ENCODE measurements at regions not wholly inside any gene's neighbourhood (a gene's known extent, or its start where the extent isn't known, plus 50 kb on each side); places are given as distances from the start of the nearest gene placed in this dataset.

DNA sequence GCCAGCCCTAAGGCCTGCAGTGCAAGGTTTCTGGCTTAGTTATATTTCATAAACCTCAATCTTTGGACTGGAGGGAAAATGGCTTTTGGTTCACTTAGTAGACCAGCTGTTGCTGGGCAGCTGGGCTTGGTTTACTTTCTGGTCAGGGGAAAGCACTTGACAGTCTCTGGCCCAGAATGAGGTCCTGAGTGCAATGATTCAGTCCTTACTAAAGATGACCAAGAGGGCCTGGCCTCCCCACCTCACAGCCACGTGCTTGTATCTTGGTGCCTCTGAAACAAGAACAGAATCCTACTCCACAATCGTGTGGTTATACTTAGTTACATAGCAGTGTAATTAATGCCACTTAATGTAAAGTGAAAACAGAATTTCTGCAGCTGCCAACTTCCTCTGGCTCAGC lies 325.5 kb upstream of the MEIS1 start:
- H3K4ac ChIP-seq (ENCODE audit: low read depth, low read length) = no peak overlapping the region
- H3K27ac ChIP-seq (ENCODE audit: insufficient read depth, low read length) = no peak overlapping the region
- H4K8ac ChIP-seq (ENCODE audit: low read depth in 2 of 2, low read length in 2 of 2) = no peak overlapping the region
- no peaks in the 10 kb centered on the region for H3K9me1 ChIP-seq (ENCODE audit: insufficient read depth, low read length)
- no peak overlapping the region for H4K5ac ChIP-seq (ENCODE audit: low read depth, low read length)
- no peaks in the 10 kb centered on the region for H3K79me1 ChIP-seq (ENCODE audit: low read depth in 1 of 2, low read length in 2 of 2)
- H2AK9ac ChIP-seq (replicated peaks; ENCODE audit: low read depth, low read length, poor library complexity) = no peak overlapping the region
- no CpG with 5 or more reads among the region's 2 CpGs for WGBS, 2 experiments (ENCODE audit: extremely low coverage in 2 of 2, insufficient read length in 1 of 2)
- in situ Hi-C loops (cut with MboI; ENCODE audit: low sequenced_read_pairs) (no loop called here), intact Hi-C loops (cut with micrococcal nuclease) (no loop called here), dilution Hi-C loops (cut with HindIII; ENCODE audit: low sequenced_read_pairs, unreplicated experiment) (no loop called here)
- no peak overlapping the region for H3K4me2 ChIP-seq (ENCODE audit: low read depth, low read length)
- DNase-seq (no peak), ATAC-seq (ENCODE audit: low read depth) (no peak)
- no peak overlapping the region for H3K56ac ChIP-seq (ENCODE audit: extremely low read depth, insufficient read depth, low read length)
- H2AFZ ChIP-seq (replicated peaks; ENCODE audit: low read length, poor library complexity) = no peak overlapping the region
- no TSS peak for BruUV-seq (replicated peaks)
- H3K9me3 ChIP-seq (ENCODE audit: control insufficient read depth, insufficient read depth, low read length) = no peaks in the 10 kb centered on the region
- no peak overlapping the region for H4K91ac ChIP-seq (ENCODE audit: insufficient read depth, low read depth, low read length)
- no peaks in the 10 kb centered on the region for H3K4me1 ChIP-seq (ENCODE audit: control insufficient read depth, insufficient read depth, low read length)
- no peak overlapping the region for H2BK5ac ChIP-seq (ENCODE audit: low read depth, low read length, poor library complexity, severe bottlenecking)
- H2BK120ac ChIP-seq (ENCODE audit: low read depth, low read length) = no peak overlapping the region
- H3K27me3 ChIP-seq (ENCODE audit: control insufficient read depth, insufficient read depth, low read length) = no peaks in the 10 kb centered on the region
- H3K9ac ChIP-seq (ENCODE audit: low read depth, low read length) = no peak overlapping the region
- TF ChIP-seq, protein P1, sequence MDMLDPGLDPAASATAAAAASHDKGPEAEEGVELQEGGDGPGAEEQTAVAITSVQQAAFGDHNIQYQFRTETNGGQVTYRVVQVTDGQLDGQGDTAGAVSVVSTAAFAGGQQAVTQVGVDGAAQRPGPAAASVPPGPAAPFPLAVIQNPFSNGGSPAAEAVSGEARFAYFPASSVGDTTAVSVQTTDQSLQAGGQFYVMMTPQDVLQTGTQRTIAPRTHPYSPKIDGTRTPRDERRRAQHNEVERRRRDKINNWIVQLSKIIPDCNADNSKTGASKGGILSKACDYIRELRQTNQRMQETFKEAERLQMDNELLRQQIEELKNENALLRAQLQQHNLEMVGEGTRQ (IDR thresholded peaks at IDR 0.05; ENCODE audit: low read depth, low read length) = no peak
- TF ChIP-seq, protein P2, sequence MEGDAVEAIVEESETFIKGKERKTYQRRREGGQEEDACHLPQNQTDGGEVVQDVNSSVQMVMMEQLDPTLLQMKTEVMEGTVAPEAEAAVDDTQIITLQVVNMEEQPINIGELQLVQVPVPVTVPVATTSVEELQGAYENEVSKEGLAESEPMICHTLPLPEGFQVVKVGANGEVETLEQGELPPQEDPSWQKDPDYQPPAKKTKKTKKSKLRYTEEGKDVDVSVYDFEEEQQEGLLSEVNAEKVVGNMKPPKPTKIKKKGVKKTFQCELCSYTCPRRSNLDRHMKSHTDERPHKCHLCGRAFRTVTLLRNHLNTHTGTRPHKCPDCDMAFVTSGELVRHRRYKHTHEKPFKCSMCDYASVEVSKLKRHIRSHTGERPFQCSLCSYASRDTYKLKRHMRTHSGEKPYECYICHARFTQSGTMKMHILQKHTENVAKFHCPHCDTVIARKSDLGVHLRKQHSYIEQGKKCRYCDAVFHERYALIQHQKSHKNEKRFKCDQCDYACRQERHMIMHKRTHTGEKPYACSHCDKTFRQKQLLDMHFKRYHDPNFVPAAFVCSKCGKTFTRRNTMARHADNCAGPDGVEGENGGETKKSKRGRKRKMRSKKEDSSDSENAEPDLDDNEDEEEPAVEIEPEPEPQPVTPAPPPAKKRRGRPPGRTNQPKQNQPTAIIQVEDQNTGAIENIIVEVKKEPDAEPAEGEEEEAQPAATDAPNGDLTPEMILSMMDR (conservative IDR thresholded peaks at IDR 0.05; ENCODE audit: low read depth, low read length) = no peak
- TF ChIP-seq SMC3 (IDR thresholded peaks at IDR 0.05; ENCODE audit: low read depth, low read length) (no peak), MXI1 (IDR thresholded peaks at IDR 0.05; ENCODE audit: borderline replicate concordance, low read depth, low read length) (no peak), CHD1 (IDR thresholded peaks at IDR 0.05; ENCODE audit: low read depth, low read length) (no peak), RFX5 (IDR thresholded peaks at IDR 0.05; ENCODE audit: low read depth, low read length) (no peak), RCOR1 (IDR thresholded peaks at IDR 0.05; ENCODE audit: insufficient replicate concordance, low read length) (no peak), CEBPB (IDR thresholded peaks at IDR 0.05; ENCODE audit: low read depth, low read length) (no peak), POLR2A (IDR thresholded peaks at IDR 0.05; ENCODE audit: low read depth, low read length) (no peak), FOS (IDR thresholded peaks at IDR 0.05; ENCODE audit: low read depth, low read length) (no peak), RAD21 (IDR thresholded peaks at IDR 0.05; ENCODE audit: low read length) (no peak), BHLHE40 (IDR thresholded peaks at IDR 0.05; ENCODE audit: low read depth, low read length) (no peak), MAZ (IDR thresholded peaks at IDR 0.05; ENCODE audit: borderline replicate concordance, low read depth, low read length) (no peak), MAFK (IDR thresholded peaks at IDR 0.05; ENCODE audit: low read depth, low read length) (no peak), NFE2L2 (IDR thresholded peaks at IDR 0.05; ENCODE audit: low read depth, low read length) (no peak)
- TF ChIP-seq, protein P3, sequence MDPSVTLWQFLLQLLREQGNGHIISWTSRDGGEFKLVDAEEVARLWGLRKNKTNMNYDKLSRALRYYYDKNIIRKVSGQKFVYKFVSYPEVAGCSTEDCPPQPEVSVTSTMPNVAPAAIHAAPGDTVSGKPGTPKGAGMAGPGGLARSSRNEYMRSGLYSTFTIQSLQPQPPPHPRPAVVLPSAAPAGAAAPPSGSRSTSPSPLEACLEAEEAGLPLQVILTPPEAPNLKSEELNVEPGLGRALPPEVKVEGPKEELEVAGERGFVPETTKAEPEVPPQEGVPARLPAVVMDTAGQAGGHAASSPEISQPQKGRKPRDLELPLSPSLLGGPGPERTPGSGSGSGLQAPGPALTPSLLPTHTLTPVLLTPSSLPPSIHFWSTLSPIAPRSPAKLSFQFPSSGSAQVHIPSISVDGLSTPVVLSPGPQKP (IDR thresholded peaks at IDR 0.05; ENCODE audit: borderline replicate concordance, low read depth, low read length) = no peak
- no peak overlapping the region for H2BK20ac ChIP-seq (ENCODE audit: low read depth, low read length)
- H2AK5ac ChIP-seq (ENCODE audit: low read depth, low read length) = no peak overlapping the region
- no peak overlapping the region for H3K14ac ChIP-seq (replicated peaks; ENCODE audit: low read depth, low read length)
- no peak overlapping the region for H3K18ac ChIP-seq (ENCODE audit: low read depth, low read length)
- CTCF ChIA-PET = no interaction called here
- no peaks in the 10 kb centered on the region for H4K20me1 ChIP-seq (ENCODE audit: insufficient read depth, low read length)
- H3K23ac ChIP-seq (ENCODE audit: low read depth, low read length) = no peak overlapping the region
- POLR2A ChIA-PET (ENCODE audit: unreplicated experiment) = no interaction called here
- no peak overlapping the region for H2BK15ac ChIP-seq (ENCODE audit: low read depth, low read length)
- no peaks in the 10 kb centered on the region for H3K36me3 ChIP-seq (ENCODE audit: control insufficient read depth, insufficient read depth, low read length)
- no peak overlapping the region for H3K4me3 ChIP-seq (ENCODE audit: insufficient read depth, low read depth, low read length)

All from IMR-90 (cell line).